OCI-LY7 (cell line): ENCODE measurements at regions not wholly inside any gene's neighbourhood (a gene's known extent, or its start where the extent isn't known, plus 50 kb on each side); places are given as distances from the start of the nearest gene placed in this dataset.

ENCODE experiments used
- BruUV-seq: library from RNA; stranded (reverse); fragments of 400-500 nt; replicated peaks from 2 replicates; lab custom pipeline; 2021; lab: Mats Ljungman, UMichigan
- CTCF ChIA-PET: fragments of 300-600 bp; sonication (Branson Sonifier 250); formaldehyde crosslinking; loops from one replicate; lab custom pipeline; 2022; ENCODE audit warnings: antibody characterized with exemption; ENCODE audit not compliant: unreplicated experiment; lab: Charles Lee
- POLR2A ChIA-PET: fragments of 300-600 bp; sonication (Branson Sonifier 250); formaldehyde crosslinking; loops from one replicate; lab custom pipeline; 2022; ENCODE audit warnings: antibody characterized with exemption; lab: Charles Lee
- DNase-seq: peaks from one replicate; pipeline ENCODE4 v3.0.0-alpha.2; 2015; ENCODE audit warnings: low spot score
- H2AFZ ChIP-seq: fragments of 200-600 bp; sonication (generic), shearing (Covaris generic); 2 replicates; pipeline ENCODE4 v1.6.1; 2014; ENCODE audit warnings: mild to moderate bottlenecking, antibody characterized with exemption, low read length, moderate library complexity
- H3K27ac ChIP-seq: fragments of 200-600 bp; sonication (generic); 2 replicates; pipeline ENCODE4 v1.5.1; 2014; ENCODE audit warnings: mixed run types, low read depth, mild to moderate bottlenecking, moderate library complexity, low read length, inconsistent platforms; ENCODE audit not compliant: poor library complexity, severe bottlenecking
- H3K36me3 ChIP-seq: fragments of 200-600 bp; sonication (generic); 2 replicates; pipeline ENCODE4 v1.6.1; 2014; ENCODE audit warnings: mild to moderate bottlenecking, antibody characterized with exemption, low read length, moderate library complexity, mixed read lengths; ENCODE audit not compliant: insufficient read depth
- H3K4me1 ChIP-seq: fragments of 200-600 bp; sonication (generic); 2 replicates; pipeline ENCODE4 v1.5.1; 2014; ENCODE audit warnings: mild to moderate bottlenecking, low read length; ENCODE audit not compliant: insufficient read depth, poor library complexity, severe bottlenecking
- H3K4me2 ChIP-seq: fragments of 200-600 bp; sonication (generic); 2 replicates; pipeline ENCODE4 v1.6.1; 2014; ENCODE audit warnings: mild to moderate bottlenecking, low read length
- H3K4me3 ChIP-seq: fragments of 200-600 bp; sonication (generic); 2 replicates; pipeline ENCODE4 v1.5.1; 2014; ENCODE audit warnings: mild to moderate bottlenecking, low read depth, low read length; ENCODE audit not compliant: poor library complexity, severe bottlenecking
- H3K79me2 ChIP-seq: fragments of 200-600 bp; sonication (generic); 2 replicates; pipeline ENCODE4 v1.6.1; 2016; ENCODE audit warnings: low read depth, mild to moderate bottlenecking, low read length, moderate library complexity, mixed read lengths; ENCODE audit not compliant: insufficient read depth
- H3K9me2 ChIP-seq: fragments of 200-600 bp; sonication (generic); 2 replicates; pipeline ENCODE4 v1.6.1; 2016; ENCODE audit warnings: mild to moderate bottlenecking, low read length, mixed read lengths; ENCODE audit not compliant: insufficient read depth
- H3K9me3 ChIP-seq: fragments of 200-600 bp; sonication (generic); 2 replicates; pipeline ENCODE4 v1.6.1; 2014; ENCODE audit warnings: mild to moderate bottlenecking, mixed run types, low read length, mixed read lengths
- H4K20me1 ChIP-seq: fragments of 200-600 bp; sonication (generic); 2 replicates; pipeline ENCODE4 v1.6.1; 2014; ENCODE audit warnings: mild to moderate bottlenecking, antibody characterized with exemption, low read length, moderate library complexity, mixed read lengths; ENCODE audit not compliant: insufficient read depth
- EZH2phosphoT487 ChIP-seq: fragments of 200-600 bp; sonication (generic); IDR thresholded peaks from 2 replicates; pipeline ENCODE4 v1.6.1; 2018; ENCODE audit warnings: low read depth, borderline replicate concordance, mild to moderate bottlenecking, mixed run types, antibody characterized with exemption, low read length, moderate library complexity, mixed read lengths
- intact Hi-C: fragments of 100-400 bp; cut with micrococcal nuclease; formaldehyde crosslinking; loops from one replicate; pipeline ENCODE4 v1.10.0; 2022; ENCODE audit not compliant: unreplicated experiment
- TF ChIP-seq, protein P1 (sequence below): fragments of 200-600 bp; sonication (generic); conservative IDR thresholded peaks from 2 replicates; pipeline ENCODE4 v1.5.1; 2014; ENCODE audit warnings: mild to moderate bottlenecking, antibody characterized with exemption, low read length, moderate library complexity, mixed read lengths

DNA sequence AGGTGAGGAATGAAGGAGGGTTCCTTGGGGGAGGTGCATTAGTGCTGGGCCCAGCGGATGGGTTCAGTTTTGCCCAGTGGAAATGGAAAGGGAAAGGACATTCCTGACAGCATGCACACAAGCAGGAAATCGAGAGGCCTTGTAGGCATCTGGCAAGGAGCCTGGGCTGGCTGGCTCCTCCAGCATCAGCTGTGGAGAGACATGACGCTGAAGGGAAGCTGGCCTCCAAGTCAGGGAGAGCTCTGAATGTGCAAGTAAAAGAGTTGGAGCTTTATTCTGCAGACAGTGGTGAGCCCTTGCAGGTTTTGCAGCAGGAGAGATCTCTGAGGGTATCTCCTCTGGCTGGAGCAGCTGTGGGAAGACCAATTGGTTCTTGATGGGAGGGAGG lies 154.3 kb downstream of the MRPL14 start:
- DNase-seq: no peak
- H3K4me2 ChIP-seq: no peak overlapping the region
- POLR2A ChIA-PET: interaction anchor here (0.7 kb wide), 1 partner anchor 9 kb away, joined by 3 read pairs; no protein-coding TSS in a partner anchor

DNA sequence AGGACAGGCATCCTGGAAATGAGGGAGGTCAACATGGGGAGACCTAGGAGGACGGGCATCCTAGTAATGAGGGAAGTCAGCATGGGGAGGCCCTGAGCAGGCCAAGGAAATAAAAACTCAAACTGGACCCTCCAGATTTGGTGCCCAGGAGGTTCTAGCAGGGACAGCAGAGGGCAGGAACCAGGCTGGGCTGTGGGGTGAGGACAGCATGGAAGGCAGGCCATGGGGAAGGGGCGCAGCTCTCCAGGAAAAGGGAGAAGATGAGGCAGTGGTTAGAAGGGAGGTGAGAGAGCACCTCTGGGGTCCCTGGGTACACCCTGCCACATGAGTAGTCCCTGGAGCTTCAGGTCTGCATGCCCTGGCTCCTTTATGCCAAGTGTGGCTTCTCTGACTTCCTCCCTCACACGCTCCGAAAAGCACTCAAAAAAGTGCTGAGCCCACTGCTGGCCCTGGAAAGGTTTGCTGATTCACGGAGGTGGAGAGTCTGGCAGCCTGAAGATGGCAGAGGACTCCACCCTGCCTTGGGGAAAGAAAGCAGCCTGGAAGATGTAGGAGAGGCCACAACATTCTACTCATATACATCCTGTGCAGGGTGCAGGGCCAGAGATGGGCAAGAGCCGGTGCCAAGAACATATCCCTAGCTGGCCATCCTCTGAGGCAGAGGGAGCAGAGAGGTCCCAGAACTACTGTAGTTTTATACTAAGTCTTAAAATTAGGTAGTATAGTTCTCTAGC lies 154.9 kb downstream of the MRPL14 start:
- no peak for DNase-seq
- H3K9me3 ChIP-seq: no peaks in the 10 kb centered on the region
- CTCF ChIA-PET: no interaction called here
- no peaks in the 10 kb centered on the region for H3K4me1 ChIP-seq
- no peak overlapping the region for H2AFZ ChIP-seq
- no peak overlapping the region for H3K4me3 ChIP-seq
- no peak overlapping the region for H3K27ac ChIP-seq
- no TSS peak for BruUV-seq
- no peaks in the 10 kb centered on the region for H3K36me3 ChIP-seq
- H3K4me2 ChIP-seq: no peak overlapping the region
- POLR2A ChIA-PET: interaction anchor here (0.7 kb wide), 1 partner anchor 10 kb away, joined by 3 read pairs; no protein-coding TSS in a partner anchor
- intact Hi-C loops: no loop called here
- H4K20me1 ChIP-seq: no peaks in the 10 kb centered on the region; the same call in 1 of the 2 replicates
- no peaks in the 10 kb centered on the region for H3K9me2 ChIP-seq
- TF ChIP-seq, protein P1, sequence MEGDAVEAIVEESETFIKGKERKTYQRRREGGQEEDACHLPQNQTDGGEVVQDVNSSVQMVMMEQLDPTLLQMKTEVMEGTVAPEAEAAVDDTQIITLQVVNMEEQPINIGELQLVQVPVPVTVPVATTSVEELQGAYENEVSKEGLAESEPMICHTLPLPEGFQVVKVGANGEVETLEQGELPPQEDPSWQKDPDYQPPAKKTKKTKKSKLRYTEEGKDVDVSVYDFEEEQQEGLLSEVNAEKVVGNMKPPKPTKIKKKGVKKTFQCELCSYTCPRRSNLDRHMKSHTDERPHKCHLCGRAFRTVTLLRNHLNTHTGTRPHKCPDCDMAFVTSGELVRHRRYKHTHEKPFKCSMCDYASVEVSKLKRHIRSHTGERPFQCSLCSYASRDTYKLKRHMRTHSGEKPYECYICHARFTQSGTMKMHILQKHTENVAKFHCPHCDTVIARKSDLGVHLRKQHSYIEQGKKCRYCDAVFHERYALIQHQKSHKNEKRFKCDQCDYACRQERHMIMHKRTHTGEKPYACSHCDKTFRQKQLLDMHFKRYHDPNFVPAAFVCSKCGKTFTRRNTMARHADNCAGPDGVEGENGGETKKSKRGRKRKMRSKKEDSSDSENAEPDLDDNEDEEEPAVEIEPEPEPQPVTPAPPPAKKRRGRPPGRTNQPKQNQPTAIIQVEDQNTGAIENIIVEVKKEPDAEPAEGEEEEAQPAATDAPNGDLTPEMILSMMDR: no peak
- TF ChIP-seq EZH2phosphoT487: no peak
- no peaks in the 10 kb centered on the region for H3K79me2 ChIP-seq

More for the DNA sequence above, 154.3 kb downstream of the MRPL14 start:
- no peak overlapping the region for H3K4me3 ChIP-seq
- intact Hi-C loops: no loop called here
- no TSS peak for BruUV-seq
- no peak overlapping the region for H3K27ac ChIP-seq
- H3K9me3 ChIP-seq: no peaks in the 10 kb centered on the region
- no peaks in the 10 kb centered on the region; the same call in 1 of the 2 replicates for H4K20me1 ChIP-seq
- CTCF ChIA-PET: no interaction called here
- H3K9me2 ChIP-seq: no peaks in the 10 kb centered on the region
- H3K4me1 ChIP-seq: no peaks in the 10 kb centered on the region
- no peaks in the 10 kb centered on the region for H3K36me3 ChIP-seq
- no peak for TF ChIP-seq EZH2phosphoT487
- TF ChIP-seq, protein P1: no peak
- H3K79me2 ChIP-seq: no peaks in the 10 kb centered on the region
- H2AFZ ChIP-seq: no peak overlapping the region

DNA sequence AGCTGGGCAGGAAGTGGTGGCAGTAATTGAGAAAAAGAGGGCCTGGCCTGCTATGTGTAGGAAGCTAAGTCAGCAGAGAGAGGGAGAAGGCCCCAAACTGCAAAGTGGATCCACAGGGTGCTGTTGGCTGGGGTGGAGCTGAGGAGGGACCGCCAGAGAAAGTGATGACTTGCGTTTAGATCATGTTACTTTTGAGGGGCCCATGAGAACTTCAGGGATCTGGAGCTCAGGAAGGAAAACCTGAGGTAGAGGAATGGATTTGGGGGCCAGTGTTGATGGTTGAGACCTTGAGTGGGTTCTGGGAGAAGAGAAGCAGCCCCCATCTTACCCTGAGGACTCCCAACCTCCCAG lies 155.5 kb downstream of the MRPL14 start:
- H2AFZ ChIP-seq: no peak overlapping the region
- ChIA-PET CTCF (no interaction called here), POLR2A (no interaction called here)
- BruUV-seq: no TSS peak
- no peaks in the 10 kb centered on the region for H3K9me2 ChIP-seq
- no peaks in the 10 kb centered on the region for H3K9me3 ChIP-seq
- TF ChIP-seq EZH2phosphoT487: no peak
- TF ChIP-seq, protein P1: no peak
- no peaks in the 10 kb centered on the region; the same call in 1 of the 2 replicates for H4K20me1 ChIP-seq
- no peaks in the 10 kb centered on the region for H3K4me1 ChIP-seq
- no peak overlapping the region for H3K4me2 ChIP-seq
- H3K4me3 ChIP-seq: no peak overlapping the region
- H3K36me3 ChIP-seq: no peaks in the 10 kb centered on the region
- intact Hi-C loops: no loop called here
- H3K79me2 ChIP-seq: no peaks in the 10 kb centered on the region
- DNase-seq: no peak
- no peak overlapping the region for H3K27ac ChIP-seq
